ENCODE measurements at regions not wholly inside any gene's neighbourhood (a gene's known extent, or its start where the extent isn't known, plus 50 kb on each side); places are given as distances from the start of the nearest gene placed in this dataset.

GRCh38 chr4:4730249-4730648, 129.2 kb upstream of the MSX1 start:
- H3K27ac ChIP-seq (ENCODE audit: poor library complexity, severe bottlenecking) = no peak overlapping the region
- TF ChIP-seq CTCF (IDR thresholded peaks at IDR 0.05; ENCODE audit: poor library complexity, severe bottlenecking) = no peak
- H3K4me3 ChIP-seq (ENCODE audit: severe bottlenecking) = no peak overlapping the region
- no peaks in the 10 kb centered on the region for H3K4me1 ChIP-seq (ENCODE audit: insufficient read depth, poor library complexity, severe bottlenecking)
- ATAC-seq (ENCODE audit: low read depth) (no peak), DNase-seq (ENCODE audit: low spot score) (no peak)
- H3K9me3 ChIP-seq (ENCODE audit: severe bottlenecking) = no peaks in the 10 kb centered on the region
- H3K27me3 ChIP-seq (ENCODE audit: insufficient read depth, poor library complexity, severe bottlenecking) = no peaks in the 10 kb centered on the region
- no peaks in the 10 kb centered on the region for H3K36me3 ChIP-seq (ENCODE audit: low read depth)

GRCh38 chr4:4729206-4729605, 130.3 kb upstream of the MSX1 start:
- Histone ChIP-seq H3K36me3 (ENCODE audit: low read depth) (no peaks in the 10 kb centered on the region), H3K27ac (ENCODE audit: poor library complexity, severe bottlenecking) (no peak overlapping the region), H3K4me3 (ENCODE audit: severe bottlenecking) (no peak overlapping the region), H3K27me3 (ENCODE audit: insufficient read depth, poor library complexity, severe bottlenecking) (no peaks in the 10 kb centered on the region), H3K4me1 (ENCODE audit: insufficient read depth, poor library complexity, severe bottlenecking) (no peaks in the 10 kb centered on the region), H3K9me3 (ENCODE audit: severe bottlenecking) (no peaks in the 10 kb centered on the region)
- no peak for ATAC-seq (ENCODE audit: low read depth)
- DNase-seq (ENCODE audit: low spot score) = no peak
- TF ChIP-seq CTCF (IDR thresholded peaks at IDR 0.05; ENCODE audit: poor library complexity, severe bottlenecking) = no peak

GRCh38 chr4:4727536-4727935, 131.9 kb upstream of the MSX1 start:
- no peak overlapping the region for H3K27ac ChIP-seq (ENCODE audit: poor library complexity, severe bottlenecking)
- no peaks in the 10 kb centered on the region for H3K9me3 ChIP-seq (ENCODE audit: severe bottlenecking)
- no peaks in the 10 kb centered on the region for H3K36me3 ChIP-seq (ENCODE audit: low read depth)
- no peak for DNase-seq (ENCODE audit: low spot score)
- H3K27me3 ChIP-seq (ENCODE audit: insufficient read depth, poor library complexity, severe bottlenecking) = no peaks in the 10 kb centered on the region
- H3K4me1 ChIP-seq (ENCODE audit: insufficient read depth, poor library complexity, severe bottlenecking) = no peaks in the 10 kb centered on the region
- ATAC-seq (ENCODE audit: low read depth) = no peak
- H3K4me3 ChIP-seq (ENCODE audit: severe bottlenecking) = no peak overlapping the region
- TF ChIP-seq CTCF (IDR thresholded peaks at IDR 0.05; ENCODE audit: poor library complexity, severe bottlenecking) = no peak

- no peak for DNase-seq (ENCODE audit: low spot score)
- no peak overlapping the region for H3K4me3 ChIP-seq (ENCODE audit: severe bottlenecking)
Observed at GRCh38 chr4:4726051-4726450, 133.4 kb upstream of the MSX1 start.

GRCh38 chr4:4724321-4724720, 135.1 kb upstream of the MSX1 start:
- H3K9me3 ChIP-seq (ENCODE audit: severe bottlenecking) = no peaks in the 10 kb centered on the region
- H3K4me1 ChIP-seq (ENCODE audit: insufficient read depth, poor library complexity, severe bottlenecking) = no peaks in the 10 kb centered on the region
- H3K27ac ChIP-seq (ENCODE audit: poor library complexity, severe bottlenecking) = no peak overlapping the region
- no peak overlapping the region for H3K4me3 ChIP-seq (ENCODE audit: severe bottlenecking)
- no peak for TF ChIP-seq CTCF (IDR thresholded peaks at IDR 0.05; ENCODE audit: poor library complexity, severe bottlenecking)
- no peaks in the 10 kb centered on the region for H3K27me3 ChIP-seq (ENCODE audit: insufficient read depth, poor library complexity, severe bottlenecking)
- H3K36me3 ChIP-seq (ENCODE audit: low read depth) = no peaks in the 10 kb centered on the region
- ATAC-seq (ENCODE audit: low read depth) (no peak), DNase-seq (ENCODE audit: low spot score) (no peak)

More at GRCh38 chr4:4726051-4726450, 133.4 kb upstream of the MSX1 start:
- no peak for ATAC-seq (ENCODE audit: low read depth)
- Histone ChIP-seq H3K27me3 (ENCODE audit: insufficient read depth, poor library complexity, severe bottlenecking) (no peaks in the 10 kb centered on the region), H3K36me3 (ENCODE audit: low read depth) (no peaks in the 10 kb centered on the region), H3K9me3 (ENCODE audit: severe bottlenecking) (no peaks in the 10 kb centered on the region), H3K4me1 (ENCODE audit: insufficient read depth, poor library complexity, severe bottlenecking) (no peaks in the 10 kb centered on the region), H3K27ac (ENCODE audit: poor library complexity, severe bottlenecking) (no peak overlapping the region)
- no peak for TF ChIP-seq CTCF (IDR thresholded peaks at IDR 0.05; ENCODE audit: poor library complexity, severe bottlenecking)

Measured in RWPE2 (cell line).